ENCODE measurements at regions not wholly inside any gene's neighbourhood (a gene's known extent, or its start where the extent isn't known, plus 50 kb on each side); places are given as distances from the start of the nearest gene placed in this dataset.

DNA sequence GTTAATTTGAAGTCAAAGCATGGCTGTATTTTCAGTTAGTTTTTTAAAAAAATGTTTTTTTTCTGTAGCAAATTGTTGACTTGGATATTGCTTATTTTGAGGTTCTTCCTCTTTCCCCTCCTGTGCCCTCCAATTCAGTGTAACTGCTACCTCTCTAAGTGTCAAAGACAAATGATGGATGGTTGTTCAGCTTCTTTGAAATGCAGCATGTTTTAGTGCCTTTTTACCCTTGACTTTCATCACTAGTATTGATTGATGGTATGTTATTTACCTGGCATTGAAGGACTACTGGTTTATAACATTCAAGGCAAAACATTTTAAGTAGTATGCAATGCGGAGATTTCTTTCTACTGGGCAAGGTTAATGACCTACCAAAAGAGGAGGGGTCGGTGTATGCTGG lies 281.0 kb upstream of the FAT1 start:
- H3K27ac Mint-ChIP-seq: no peak overlapping the region
- DNase-seq: no peak
- intact Hi-C loops (cut with micrococcal nuclease): no loop called here
- H3K9me3 Mint-ChIP-seq (ENCODE audit: insufficient read depth): no peaks in the 10 kb centered on the region
- WGBS (ENCODE audit: insufficient coverage): no CpG with 5 or more reads among the region's 2 CpGs
- H3K27me3 Mint-ChIP-seq: no peaks in the 10 kb centered on the region
- POLR2A ChIA-PET: no interaction called here
- Histone ChIP-seq H2AFZ (ENCODE audit: insufficient read depth, low read depth, low read length, poor library complexity, severe bottlenecking) (no peak overlapping the region), H4K20me1 (ENCODE audit: control insufficient read depth, insufficient read depth, low read length, poor library complexity, severe bottlenecking) (no peaks in the 10 kb centered on the region), H3K4me1 (ENCODE audit: control insufficient read depth in 2 of 2, insufficient read depth in 2 of 2, low read length in 2 of 2) (no peaks in the 10 kb centered on the region), H3K9ac (ENCODE audit: low read length) (no peak overlapping the region), H3K79me2 (ENCODE audit: control insufficient read depth, insufficient read depth, low read length) (no peaks in the 10 kb centered on the region), H3K27me3 (replicated peaks in 1 of 4; ENCODE audit: control extremely low read depth in 1 of 4, control insufficient read depth in 3 of 4, insufficient read depth in 4 of 4, low read length in 3 of 4) (no peaks in the 10 kb centered on the region), H3K36me3 (replicated peaks in 1 of 2; ENCODE audit: control extremely low read depth in 1 of 2, control insufficient read depth in 1 of 2, extremely low read depth in 1 of 2, insufficient read depth in 2 of 2, low read length in 1 of 2) (no peaks in the 10 kb centered on the region), H3K9me3 (ENCODE audit: control extremely low read depth in 1 of 3, control insufficient read depth in 2 of 3, insufficient read depth in 1 of 3, low read length in 2 of 3) (no peaks in the 10 kb centered on the region), H3K4me2 (replicated peaks; ENCODE audit: low read depth, low read length, poor library complexity, severe bottlenecking) (no peak overlapping the region), H3K4me3 (ENCODE audit: control extremely low read depth in 1 of 5, extremely low read depth in 1 of 5, insufficient read depth in 1 of 5, low read depth in 2 of 5, low read length in 4 of 5) (no peak overlapping the region), H3K27ac (ENCODE audit: low read length in 2 of 2) (no peak overlapping the region)
- no peak for TF ChIP-seq EZH2 (IDR thresholded peaks at IDR 0.05; ENCODE audit: borderline replicate concordance, insufficient read depth, low read depth, low read length, poor library complexity, severe bottlenecking)
- TF ChIP-seq, protein P1, sequence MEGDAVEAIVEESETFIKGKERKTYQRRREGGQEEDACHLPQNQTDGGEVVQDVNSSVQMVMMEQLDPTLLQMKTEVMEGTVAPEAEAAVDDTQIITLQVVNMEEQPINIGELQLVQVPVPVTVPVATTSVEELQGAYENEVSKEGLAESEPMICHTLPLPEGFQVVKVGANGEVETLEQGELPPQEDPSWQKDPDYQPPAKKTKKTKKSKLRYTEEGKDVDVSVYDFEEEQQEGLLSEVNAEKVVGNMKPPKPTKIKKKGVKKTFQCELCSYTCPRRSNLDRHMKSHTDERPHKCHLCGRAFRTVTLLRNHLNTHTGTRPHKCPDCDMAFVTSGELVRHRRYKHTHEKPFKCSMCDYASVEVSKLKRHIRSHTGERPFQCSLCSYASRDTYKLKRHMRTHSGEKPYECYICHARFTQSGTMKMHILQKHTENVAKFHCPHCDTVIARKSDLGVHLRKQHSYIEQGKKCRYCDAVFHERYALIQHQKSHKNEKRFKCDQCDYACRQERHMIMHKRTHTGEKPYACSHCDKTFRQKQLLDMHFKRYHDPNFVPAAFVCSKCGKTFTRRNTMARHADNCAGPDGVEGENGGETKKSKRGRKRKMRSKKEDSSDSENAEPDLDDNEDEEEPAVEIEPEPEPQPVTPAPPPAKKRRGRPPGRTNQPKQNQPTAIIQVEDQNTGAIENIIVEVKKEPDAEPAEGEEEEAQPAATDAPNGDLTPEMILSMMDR (IDR thresholded peaks at IDR 0.05): no peak
- CTCF ChIA-PET: no interaction called here
- no peak for ATAC-seq (ENCODE audit: low read depth)
- no peaks in the 10 kb centered on the region for H3K4me1 Mint-ChIP-seq
- H3K4me3 Mint-ChIP-seq: no peak overlapping the region

DNA sequence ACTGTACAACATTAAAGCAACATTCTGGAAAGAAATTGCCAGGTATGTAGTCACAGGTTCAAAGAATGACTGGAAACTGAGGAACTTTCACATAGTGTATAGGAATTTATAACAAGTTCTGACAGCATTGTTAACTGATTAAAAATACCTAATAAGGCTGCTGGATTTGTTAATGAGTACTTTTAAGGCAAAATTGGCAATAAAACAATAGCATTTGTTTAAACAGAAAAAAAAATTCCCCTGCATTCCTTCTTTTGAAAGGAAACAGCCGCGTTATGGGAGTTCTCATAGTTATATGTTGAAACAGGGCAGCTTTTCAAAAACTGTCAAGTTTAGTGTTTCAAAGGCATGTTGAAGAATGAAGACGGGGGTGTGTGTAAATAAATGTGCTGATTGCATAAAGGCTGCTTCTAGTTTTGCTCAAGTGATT lies 282.5 kb upstream of the FAT1 start:
- H3K4me3 Mint-ChIP-seq: no peak overlapping the region
- intact Hi-C loops (cut with micrococcal nuclease): no loop called here
- H3K36me3 ChIP-seq (replicated peaks in 1 of 2; ENCODE audit: control extremely low read depth in 1 of 2, control insufficient read depth in 1 of 2, extremely low read depth in 1 of 2, insufficient read depth in 2 of 2, low read length in 1 of 2): no peaks in the 10 kb centered on the region
- no peak overlapping the region for H3K9ac ChIP-seq (ENCODE audit: low read length)
- H3K4me2 ChIP-seq (replicated peaks; ENCODE audit: low read depth, low read length, poor library complexity, severe bottlenecking): no peak overlapping the region
- ChIA-PET CTCF (no interaction called here), POLR2A (no interaction called here)
- H3K9me3 Mint-ChIP-seq (ENCODE audit: insufficient read depth): no peaks in the 10 kb centered on the region
- no CpG with 5 or more reads among the region's 3 CpGs for WGBS (ENCODE audit: insufficient coverage)
- H3K4me1 Mint-ChIP-seq: no peaks in the 10 kb centered on the region
- H3K4me1 ChIP-seq (ENCODE audit: control insufficient read depth in 2 of 2, insufficient read depth in 2 of 2, low read length in 2 of 2): no peaks in the 10 kb centered on the region
- TF ChIP-seq EZH2 (IDR thresholded peaks at IDR 0.05; ENCODE audit: borderline replicate concordance, insufficient read depth, low read depth, low read length, poor library complexity, severe bottlenecking): no peak
- TF ChIP-seq, protein P1 (IDR thresholded peaks at IDR 0.05): no peak
- H3K79me2 ChIP-seq (ENCODE audit: control insufficient read depth, insufficient read depth, low read length): no peaks in the 10 kb centered on the region
- no peaks in the 10 kb centered on the region for H3K27me3 Mint-ChIP-seq
- no peak overlapping the region for H2AFZ ChIP-seq (ENCODE audit: insufficient read depth, low read depth, low read length, poor library complexity, severe bottlenecking)
- no peak overlapping the region for H3K4me3 ChIP-seq (ENCODE audit: control extremely low read depth in 1 of 5, extremely low read depth in 1 of 5, insufficient read depth in 1 of 5, low read depth in 2 of 5, low read length in 4 of 5)
- H3K9me3 ChIP-seq (ENCODE audit: control extremely low read depth in 1 of 3, control insufficient read depth in 2 of 3, insufficient read depth in 1 of 3, low read length in 2 of 3): no peaks in the 10 kb centered on the region
- H3K27ac Mint-ChIP-seq: no peak overlapping the region
- H3K27ac ChIP-seq (ENCODE audit: low read length in 2 of 2): no peak overlapping the region
- no peaks in the 10 kb centered on the region for H4K20me1 ChIP-seq (ENCODE audit: control insufficient read depth, insufficient read depth, low read length, poor library complexity, severe bottlenecking)
- H3K27me3 ChIP-seq (replicated peaks in 1 of 4; ENCODE audit: control extremely low read depth in 1 of 4, control insufficient read depth in 3 of 4, insufficient read depth in 4 of 4, low read length in 3 of 4): no peaks in the 10 kb centered on the region
- no peak for ATAC-seq (ENCODE audit: low read depth)
- no peak for DNase-seq

Data from B cell (primary cell).